Occipital lobe (tissue), 1 donor: ENCODE measurements at regions not wholly inside any gene's neighbourhood (a gene's known extent, or its start where the extent isn't known, plus 50 kb on each side); places are given as distances from the start of the nearest gene placed in this dataset.
"Not testable (repeated sequence)": the region's sequence is repeated elsewhere in the genome, so short reads cannot be mapped to it uniquely, and the experiment has no call there.

Experiments used
- DNase-seq: peaks from one replicate; lab custom pipeline; 2025; lab: John Stamatoyannopoulos, UW

DNA sequence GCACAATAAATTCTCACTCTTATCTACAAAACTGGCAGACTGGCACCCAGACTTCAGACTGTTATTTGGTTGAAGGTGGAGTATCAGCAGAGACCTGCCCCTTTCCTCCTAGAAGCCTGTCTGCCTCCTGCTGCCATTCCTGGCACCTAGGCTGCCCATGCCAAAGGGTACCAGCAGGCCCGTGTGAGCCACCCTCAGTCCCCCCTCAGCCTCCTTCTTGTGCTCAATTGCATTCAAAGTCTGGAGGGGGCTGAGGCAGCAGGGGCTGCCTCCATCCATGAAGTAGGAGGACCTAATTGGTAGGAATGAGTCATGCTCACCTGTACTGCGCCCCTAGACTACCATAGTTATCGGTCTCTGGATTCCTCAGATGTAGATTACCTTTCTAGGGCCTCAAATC is 440.9 kb upstream of the GRM3 start:
- DNase-seq: no peak

DNA sequence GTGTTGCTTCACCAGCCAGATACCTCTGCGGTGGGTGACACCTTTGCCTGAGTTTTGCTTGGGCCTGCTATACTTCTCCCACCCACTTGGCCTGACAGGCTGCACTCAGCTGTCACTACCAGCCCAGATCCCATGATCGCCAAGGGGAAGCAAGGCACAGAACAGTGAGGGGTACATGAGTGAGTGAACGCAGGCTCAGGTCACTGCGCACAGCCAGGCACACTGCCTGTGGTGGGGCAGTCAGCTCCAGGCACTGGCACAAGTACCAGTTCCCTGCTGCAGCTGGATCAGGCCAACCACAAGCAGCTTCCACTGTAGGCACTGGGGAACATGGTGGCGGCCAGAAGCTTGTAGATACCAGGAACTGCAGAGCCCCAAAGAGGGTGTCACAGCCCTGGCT is 441.9 kb upstream of the GRM3 start:
- DNase-seq: no peak

DNA sequence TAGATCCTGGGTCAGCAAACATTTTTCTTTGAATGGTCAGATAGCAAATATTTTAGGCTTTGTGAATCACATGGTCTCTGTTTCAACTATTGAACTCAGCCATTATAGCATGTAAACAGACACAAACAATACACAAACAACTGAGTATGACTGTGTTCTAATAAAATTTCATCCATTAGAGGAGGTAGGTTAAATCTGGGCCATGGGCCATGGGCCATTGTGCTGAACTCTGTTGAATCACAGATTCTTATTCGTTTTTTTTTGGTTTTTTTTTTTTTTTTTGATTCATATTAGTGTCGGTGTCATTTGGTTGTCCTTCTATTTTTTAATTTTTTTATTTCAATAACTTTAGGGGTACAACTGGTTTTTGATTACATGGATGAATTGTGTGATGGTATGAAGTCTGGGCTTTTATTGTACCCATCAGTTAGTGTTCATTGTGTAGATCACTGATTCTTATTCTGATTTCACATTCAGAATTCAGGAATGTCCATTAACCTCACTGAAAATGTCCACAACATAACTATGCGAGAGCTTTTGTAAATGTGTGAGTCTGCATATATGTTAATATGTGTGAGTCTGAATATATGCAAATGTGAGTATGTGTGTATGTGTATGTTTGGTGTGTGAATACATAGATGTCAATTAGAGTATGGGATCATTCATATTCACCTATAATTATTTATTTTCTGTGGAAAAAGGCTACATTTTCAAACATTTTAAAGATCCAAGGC is 443.7 kb upstream of the GRM3 start:
- no peak for DNase-seq

DNA sequence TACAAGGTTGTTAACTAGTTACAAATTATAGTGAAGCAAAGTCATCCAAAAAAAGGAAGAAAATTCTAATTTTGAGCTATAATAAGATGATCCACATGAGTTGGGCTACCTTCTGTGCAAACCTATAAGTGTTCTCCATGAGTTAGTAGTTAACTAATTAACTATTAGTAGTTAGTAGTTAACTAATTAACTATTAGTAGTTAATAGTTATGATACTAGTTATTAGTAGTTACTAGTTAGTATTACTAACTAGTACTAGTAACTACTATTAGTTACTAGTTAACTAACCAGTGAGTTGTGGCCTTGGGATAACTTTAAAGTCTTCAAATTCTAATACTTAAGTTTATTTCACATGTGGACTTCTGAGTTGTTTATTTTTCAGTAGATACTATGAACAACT is 453.4 kb upstream of the GRM3 start:
- DNase-seq: no peak

DNA sequence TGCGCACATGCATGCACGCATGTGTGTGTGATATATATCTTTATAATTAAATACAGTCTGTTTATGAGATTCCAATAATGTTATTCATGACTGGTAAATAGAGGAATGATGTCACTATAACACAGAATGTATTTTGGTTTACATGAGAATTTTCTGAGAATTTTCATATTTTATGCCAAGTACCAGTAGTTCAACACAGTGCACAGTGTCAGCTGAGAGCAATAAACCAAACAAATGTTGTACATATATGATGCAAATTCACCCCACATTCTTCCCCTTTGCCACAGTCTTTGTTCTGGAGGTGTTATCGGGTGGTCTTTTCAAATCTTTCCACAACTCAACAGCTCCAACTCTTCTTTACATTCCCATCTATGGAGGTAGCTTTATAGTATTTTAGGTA is 462.2 kb upstream of the GRM3 start:
- DNase-seq: no peak

DNA sequence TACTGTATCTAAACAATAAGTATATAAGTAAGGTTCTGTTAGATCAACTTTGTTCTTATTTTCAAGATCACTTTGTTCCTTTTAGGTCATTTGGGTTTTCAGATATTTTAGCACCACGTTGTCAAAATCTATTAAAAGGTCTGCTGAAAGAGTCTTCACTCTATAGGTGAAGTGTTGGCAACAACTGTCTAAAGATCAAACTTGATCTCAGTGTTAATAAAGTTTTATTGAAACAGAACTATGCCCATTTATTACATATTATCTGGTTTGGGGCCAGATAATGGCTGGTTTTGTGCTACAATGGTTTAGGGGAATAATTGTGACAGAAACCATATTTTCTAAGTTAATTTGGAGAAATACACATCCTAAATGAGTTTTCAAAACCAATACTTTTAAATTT is 478.9 kb upstream of the GRM3 start:
- DNase-seq: no peak

DNA sequence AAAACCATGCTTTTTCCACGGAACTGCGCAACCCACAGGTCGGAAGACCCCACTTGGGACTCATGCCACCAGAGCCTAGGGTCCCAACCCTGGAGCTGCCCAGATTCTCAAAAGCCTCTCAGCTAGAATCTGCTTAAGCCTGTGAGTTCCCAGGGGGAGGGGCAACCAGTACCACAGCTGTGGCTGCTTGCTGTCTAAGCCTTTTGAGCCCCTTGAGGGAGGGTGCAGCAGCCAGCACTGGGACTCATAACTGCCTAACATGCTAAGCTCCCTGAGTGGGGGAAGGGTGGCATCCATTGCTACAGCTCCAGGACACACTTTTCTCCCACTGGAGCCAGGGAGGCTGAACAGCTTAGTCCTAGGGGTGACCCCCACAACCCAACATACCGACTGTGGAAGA is 485.6 kb upstream of the GRM3 start:
- no peak for DNase-seq

DNA sequence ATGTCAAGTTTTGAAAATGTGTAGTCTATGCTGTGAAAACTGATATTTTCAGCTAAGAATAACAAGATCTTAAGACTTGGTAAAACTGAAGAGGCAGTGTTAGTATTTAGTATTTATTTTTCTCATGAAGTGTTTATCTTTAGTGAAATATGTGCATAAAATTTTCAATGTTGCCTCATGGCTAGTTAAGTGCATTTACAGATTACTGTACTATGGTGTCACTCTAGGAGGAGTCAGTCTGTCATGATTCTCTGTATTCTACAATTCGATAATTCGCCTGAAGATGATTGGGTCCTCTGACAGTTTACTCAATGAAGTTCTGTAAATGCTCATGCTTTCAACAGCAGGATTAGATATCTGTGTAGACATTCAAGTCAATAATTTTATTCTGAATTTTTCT is 488.1 kb upstream of the GRM3 start:
- DNase-seq: no peak

DNA sequence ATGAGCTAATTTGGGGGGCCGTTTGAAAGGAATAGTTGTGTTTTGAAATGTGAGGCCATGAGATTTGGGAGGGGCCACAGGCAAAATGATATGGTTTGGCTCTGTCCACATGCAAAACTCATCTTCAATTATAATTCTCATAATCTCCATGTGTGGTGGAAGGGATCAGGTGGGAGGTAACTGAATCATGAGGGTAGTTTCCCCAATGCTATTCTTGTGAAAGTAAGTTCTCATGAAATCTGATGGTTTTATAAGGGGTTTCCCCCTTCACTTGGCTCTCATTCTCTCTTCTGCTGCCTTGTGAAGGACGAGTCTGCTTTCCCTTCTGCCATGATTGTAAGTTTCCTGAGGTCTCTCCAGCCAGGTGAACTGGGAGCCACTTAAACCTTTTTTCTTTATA is 490.8 kb upstream of the GRM3 start:
- DNase-seq: no peak

DNA sequence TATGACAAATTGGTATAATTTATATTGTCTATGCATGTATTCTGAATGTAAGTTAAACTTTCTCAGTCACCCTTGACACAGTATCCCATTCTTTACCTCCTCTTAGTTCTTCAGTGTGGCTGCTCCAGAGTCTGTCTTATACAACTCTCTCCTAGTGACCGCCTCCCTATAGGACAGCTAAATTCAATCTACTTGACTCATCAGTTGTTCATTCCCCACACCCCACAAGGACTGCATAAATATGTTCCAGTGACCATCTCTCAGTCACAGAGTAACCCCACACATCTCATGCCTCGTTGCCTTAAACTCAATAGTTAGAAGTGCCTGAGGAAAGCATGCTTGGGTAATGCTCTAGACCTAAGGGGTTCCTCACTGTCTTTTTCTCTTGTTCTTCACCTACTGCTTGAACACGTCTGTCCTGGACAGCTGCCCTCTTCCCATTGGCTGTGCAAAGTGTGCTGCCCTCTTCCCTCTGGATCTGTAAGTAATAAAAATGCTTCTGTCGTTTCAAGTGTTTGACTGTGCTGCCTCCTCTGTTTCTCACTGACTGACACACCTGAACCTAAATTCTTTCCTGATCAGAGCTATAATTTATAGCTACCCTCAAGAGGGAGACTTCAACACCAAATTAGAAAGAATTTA is 494.6 kb upstream of the GRM3 start:
- DNase-seq: no peak

DNA sequence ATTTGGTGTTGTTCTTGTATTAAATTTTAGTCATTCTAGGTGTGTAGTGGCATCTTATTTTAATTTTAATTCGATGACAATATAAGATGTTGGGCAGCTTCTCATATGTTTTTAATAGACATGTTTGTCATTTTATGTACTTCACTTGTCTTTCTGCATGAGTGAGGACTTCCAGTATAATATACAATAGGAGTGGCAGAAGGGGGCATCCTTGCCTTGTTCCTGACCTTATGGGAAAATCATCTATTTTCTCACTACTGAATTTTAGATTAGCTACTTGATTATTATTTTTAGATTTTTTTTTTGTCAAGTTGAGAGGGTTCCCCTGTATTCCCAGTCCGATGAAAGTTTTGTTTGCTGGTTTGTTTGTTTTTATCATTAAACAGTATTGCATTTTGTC is 495.2 kb upstream of the GRM3 start:
- DNase-seq: no peak

DNA sequence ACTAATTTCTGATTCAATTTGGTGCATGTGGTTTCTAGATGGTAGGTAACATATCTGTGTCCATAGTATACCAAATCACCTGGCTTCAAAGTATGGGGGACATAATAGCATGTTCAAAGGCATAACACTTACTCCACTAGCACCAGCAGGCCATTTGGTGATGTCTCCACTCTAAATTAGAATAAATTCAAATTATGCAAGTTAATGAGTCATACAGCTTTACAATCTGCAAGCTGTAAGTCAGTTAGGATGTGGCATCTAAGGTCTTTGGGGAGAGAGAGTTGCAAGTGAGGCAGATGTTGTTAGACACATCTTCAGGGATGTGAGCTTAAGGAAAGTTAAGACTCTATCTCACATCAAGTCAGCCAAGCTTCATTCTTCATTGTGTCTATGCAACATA is 506.4 kb upstream of the GRM3 start:
- DNase-seq: no peak

DNA sequence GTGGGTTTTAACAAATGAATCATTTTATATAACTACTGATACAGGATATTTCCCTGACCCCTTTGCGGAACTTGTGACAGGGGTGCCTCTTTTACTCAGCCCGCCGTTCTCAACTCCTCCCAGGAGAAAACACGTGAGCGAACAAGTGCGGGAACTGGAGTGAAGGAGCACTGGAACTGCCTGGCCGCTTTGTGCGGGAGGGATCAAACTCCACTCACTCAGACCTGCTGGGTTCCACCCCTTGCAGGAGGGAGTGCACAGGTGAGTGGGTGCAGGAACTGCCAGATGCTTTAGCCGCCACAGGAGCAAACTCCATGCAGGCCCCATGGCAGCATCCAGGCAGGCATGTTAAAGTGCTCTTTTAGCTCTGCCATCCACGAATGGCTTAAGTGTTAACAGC is 513.4 kb upstream of the GRM3 start:
- no peak for DNase-seq

DNA sequence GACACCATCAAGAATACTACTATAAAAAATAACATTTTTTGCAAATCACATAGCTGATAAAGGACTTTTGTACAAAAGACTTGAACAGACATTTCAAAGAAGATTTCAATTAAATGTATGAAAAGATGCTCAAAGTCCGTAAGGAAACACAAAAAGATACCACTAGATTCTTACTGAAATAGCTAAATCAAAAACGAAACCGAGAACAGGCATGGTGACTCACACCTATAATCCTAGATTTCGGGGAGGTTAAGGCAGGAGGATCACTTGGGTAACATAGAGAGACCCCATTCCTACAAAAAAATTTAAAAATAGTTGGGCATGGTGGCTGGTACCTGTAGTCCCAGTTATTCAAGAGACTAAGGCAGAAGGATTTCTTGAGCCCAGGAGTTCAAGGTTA is 520.2 kb upstream of the GRM3 start:
- no peak for DNase-seq

DNA sequence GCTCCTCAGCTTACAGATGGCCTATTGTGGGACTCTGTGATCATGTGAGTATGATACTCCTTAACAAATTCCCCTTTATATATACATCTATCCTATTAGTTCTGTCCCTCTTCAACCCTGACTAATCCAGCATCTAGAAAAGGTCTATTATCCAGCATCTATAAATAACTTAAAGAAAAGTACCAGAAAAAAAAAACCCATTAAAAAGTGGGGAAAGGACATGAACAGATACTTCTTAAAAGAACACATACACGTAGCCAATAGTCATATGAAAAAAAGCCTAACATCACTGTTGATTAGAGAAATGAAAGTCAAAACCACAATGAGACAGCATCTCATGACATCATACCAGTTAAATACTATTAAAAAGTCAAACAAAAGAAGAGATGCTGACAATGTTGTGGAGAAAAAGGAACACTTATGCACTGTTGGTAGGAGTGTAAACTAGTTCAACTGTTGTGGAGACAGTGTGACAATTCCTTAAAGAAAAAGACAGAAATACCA is 549.5 kb upstream of the GRM3 start:
- no peak for DNase-seq

DNA sequence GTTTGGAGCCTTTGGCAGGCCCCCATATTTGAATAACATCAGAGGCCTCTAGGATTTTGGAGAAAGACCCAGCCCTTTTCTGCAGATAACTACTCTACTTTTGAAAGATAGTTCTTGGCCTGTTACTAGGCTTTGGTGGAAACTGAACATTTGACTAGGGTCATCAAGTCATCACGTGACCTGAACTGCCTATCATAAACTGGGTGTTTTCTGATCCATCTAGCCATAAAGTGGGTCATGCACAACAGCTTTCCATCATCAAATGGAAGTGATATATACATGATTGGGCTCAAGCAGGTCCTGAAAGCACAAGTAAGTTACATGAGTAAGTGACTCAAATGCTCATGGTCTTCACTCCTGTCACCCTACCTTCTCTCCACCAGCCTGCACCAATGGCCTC is 552.3 kb upstream of the GRM3 start:
- DNase-seq: no peak

DNA sequence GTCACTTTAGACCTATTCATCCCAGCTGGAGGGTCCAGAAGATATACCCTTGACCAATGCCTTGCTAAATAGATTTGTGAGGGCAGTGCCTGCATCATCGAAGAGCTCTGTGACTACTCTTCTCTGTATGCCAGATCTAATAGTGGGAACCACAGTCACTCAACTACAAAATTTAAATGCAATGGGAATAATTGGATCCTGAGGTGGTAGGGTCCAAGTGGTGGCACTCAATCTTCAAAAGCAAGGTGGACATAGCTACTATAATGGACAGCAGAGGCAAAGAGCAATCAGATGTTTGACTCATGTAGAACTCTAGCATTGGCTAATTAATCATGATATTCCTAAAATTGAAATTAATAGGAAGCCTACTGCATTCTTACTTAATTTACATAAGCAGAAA is 554.3 kb upstream of the GRM3 start:
- DNase-seq: no peak

DNA sequence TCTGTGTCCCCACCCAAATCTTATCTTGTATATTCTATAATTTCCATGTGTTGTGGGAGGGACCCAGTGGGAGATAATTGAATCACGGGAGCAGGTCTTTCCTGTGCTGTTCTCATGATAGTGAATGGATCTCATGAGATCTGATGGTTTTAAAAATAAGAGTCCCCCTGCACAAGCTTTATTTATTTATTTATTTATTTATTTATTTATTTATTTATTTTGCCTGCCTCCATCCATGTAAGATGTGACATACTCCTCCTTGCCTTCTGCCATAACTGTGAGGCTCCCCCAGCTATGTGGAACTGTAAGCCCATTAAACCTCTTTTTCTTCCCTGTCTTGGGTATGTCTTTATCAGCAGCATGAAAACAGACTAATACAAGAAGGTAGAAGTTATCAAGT is 579.1 kb upstream of the GRM3 start:
- DNase-seq: not testable (repeated sequence)

DNA sequence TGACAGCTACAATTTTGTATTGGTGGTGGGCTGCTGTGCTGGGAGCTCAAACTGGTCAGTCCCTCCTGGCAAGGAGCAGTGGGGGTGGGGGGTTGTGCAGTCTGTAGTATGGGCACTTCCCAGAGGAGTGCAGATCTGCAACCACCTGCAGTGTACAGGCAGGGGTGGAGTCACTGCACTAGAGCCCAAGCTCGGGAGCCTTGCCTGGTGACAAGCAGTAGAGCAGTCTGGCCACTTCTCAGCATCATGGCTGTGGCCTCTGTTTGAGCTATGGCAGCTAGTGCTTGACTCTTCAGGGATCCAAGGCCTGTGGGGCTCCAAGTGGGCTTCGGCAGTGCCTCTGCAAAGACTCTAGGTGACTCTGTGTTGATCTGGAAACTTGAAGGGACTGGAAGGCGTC is 585.1 kb upstream of the GRM3 start:
- no peak for DNase-seq

DNA sequence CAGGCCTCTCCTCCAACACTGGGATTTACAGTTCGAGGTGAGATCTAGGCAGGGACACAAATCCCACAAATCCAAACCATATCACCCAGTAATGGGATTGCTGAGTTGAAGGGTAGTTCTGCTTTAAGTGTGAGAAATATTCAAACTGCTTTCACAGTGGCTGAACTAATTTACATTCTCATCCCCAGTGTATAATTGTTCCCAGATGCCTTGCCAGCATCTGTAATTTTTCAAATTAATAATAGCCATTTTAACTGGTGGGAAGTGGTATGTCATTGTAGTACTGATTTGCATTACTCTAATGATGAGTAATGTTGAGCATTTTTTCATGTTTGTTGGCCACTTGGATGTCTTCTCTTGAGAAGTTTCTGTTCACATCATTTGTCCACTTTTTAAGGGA is 592.8 kb upstream of the GRM3 start:
- DNase-seq: no peak

DNA sequence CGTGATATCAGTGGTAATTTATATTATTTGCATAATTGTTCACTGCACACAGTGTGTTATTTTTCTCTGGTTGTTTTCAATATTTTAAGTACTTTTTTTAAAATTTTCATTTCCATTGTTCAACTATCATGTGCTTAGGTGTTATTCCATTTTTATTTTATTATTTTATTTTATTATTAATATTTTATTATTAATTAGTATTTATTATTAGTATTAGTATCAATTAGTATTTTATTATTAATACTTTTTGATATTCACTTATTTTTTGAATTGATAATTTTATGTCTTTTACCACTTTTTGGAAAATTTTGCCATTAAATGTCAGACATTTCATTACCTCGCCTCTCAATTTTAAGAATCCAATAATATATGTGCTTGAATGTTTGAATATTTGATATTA is 593.8 kb upstream of the GRM3 start:
- no peak for DNase-seq

DNA sequence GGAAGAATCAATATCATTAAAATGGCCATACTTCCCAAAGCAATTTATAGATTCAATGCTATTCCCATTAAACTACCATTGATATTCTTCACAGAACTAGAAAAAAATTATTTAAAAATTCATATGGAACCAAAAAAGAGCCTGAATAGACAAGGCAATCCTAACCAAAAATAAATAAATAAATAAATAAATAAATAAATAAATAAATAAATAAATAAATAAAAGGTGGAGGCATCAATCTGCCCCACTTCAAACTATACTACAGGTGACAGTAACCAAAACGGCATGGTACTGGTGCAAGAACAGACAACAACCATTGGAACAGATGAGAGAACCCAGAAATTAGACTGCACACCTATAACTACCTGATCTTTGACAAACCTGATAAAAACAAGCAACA is 598.5 kb upstream of the GRM3 start:
- not testable (repeated sequence) for DNase-seq

DNA sequence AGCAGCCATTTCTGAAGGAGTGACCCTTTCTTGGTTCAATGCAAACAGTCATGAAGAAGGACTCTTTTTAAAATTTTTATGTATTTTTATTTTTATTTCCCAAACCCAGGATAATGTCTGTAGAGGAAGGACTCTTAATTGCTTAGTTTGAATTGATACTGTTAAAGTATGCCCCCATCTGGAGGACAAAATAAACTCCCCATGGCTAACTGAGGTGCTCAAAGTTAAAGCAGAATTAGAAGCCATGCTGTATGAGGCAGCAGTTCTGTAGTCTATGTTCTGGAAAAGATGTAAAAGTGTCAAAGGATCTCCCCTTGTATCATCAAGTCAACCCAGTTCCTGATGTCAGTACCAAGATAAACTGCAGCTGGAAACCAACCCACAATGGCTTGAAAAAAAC is 617.9 kb upstream of the GRM3 start:
- DNase-seq: no peak

DNA sequence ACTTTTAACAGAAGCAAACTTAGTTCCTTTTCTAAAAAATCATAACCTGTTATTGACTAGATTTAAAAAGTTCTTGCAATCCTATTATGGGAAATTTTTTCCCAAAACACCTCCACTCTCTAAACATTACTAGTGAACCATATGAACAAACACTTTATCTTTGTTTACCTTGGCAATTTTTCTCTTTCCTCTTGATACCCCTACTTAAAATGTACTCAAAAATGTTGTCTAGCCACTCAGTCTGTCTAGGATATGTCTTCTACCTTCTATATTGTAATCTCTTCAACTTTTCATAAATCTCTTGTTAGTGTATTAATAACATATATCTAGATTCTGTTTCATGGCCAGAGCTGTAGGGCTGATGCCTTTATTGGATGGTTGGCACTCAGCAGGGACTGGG is 630.0 kb upstream of the GRM3 start:
- DNase-seq: no peak
